WTC11 (cell line): ENCODE measurements at regions not wholly inside any gene's neighbourhood (a gene's known extent, or its start where the extent isn't known, plus 50 kb on each side); places are given as distances from the start of the nearest gene placed in this dataset.

Experiments used
- ATAC-seq: fragments of 200-7000 bp; cut with Tn5 transposase; 2 replicates; pipeline ENCODE4 v1.10.0; 2021; ENCODE audit warnings: mild to moderate bottlenecking, moderate library complexity
- CTCF ChIA-PET: fragments of 300-600 bp; sonication (Branson Sonifier 250); formaldehyde crosslinking; loops from one replicate; lab custom pipeline; 2021; ENCODE audit warnings: antibody characterized with exemption; lab: Charles Lee
- POLR2A ChIA-PET: fragments of 350-600 bp; sonication (Branson Sonifier 250); formaldehyde crosslinking; loops from one replicate; lab custom pipeline; 2021; ENCODE audit warnings: antibody characterized with exemption; lab: Charles Lee
- DNase-seq: peaks from one replicate; pipeline ENCODE4 v3.0.0; 2021; ENCODE audit warnings: low spot score
- H3K27ac Mint-ChIP-seq: 2 replicates; pipeline ENCODE4 v1.8.0; 2021; ENCODE audit warnings: mixed read lengths
- H3K27me3 Mint-ChIP-seq: 2 replicates; pipeline ENCODE4 v1.8.0; 2021; ENCODE audit warnings: low read depth, mild to moderate bottlenecking, moderate library complexity, mixed read lengths
- H3K36me3 Mint-ChIP-seq: 2 replicates; pipeline ENCODE4 v1.8.0; 2021; ENCODE audit warnings: mixed read lengths
- H3K4me1 Mint-ChIP-seq: 2 replicates; pipeline ENCODE4 v1.8.0; 2022; ENCODE audit warnings: mixed read lengths
- H3K4me3 Mint-ChIP-seq: 2 replicates; pipeline ENCODE4 v1.8.0; 2021; ENCODE audit warnings: mild to moderate bottlenecking, moderate library complexity, mixed read lengths
- H3K9me3 Mint-ChIP-seq: 2 replicates; pipeline ENCODE4 v1.8.0; 2021; ENCODE audit warnings: mixed read lengths
- ARID4B ChIP-seq: sonication (generic); formaldehyde crosslinking; IDR thresholded peaks from 2 replicates; pipeline ENCODE4 v1.8.0; 2023; ENCODE audit warnings: missing genetic modification reagents, mild to moderate bottlenecking, borderline replicate concordance
- ATF6 ChIP-seq: sonication (generic); formaldehyde crosslinking; IDR thresholded peaks from 2 replicates; pipeline ENCODE4 v1.8.1; 2023; ENCODE audit warnings: mild to moderate bottlenecking, missing genetic modification reagents
- E2F4 ChIP-seq: sonication (generic); formaldehyde crosslinking; IDR thresholded peaks from 2 replicates; pipeline ENCODE4 v1.8.1; 2022; ENCODE audit warnings: low read depth, mild to moderate bottlenecking, moderate library complexity, missing genetic modification reagents, borderline replicate concordance
- FOXJ3 ChIP-seq: sonication (generic); formaldehyde crosslinking; IDR thresholded peaks from 2 replicates; pipeline ENCODE4 v1.9.0; 2021; ENCODE audit warnings: missing genetic modification reagents, mild to moderate bottlenecking, borderline replicate concordance
- FOXP1 ChIP-seq: sonication (generic); formaldehyde crosslinking; IDR thresholded peaks from 2 replicates; pipeline ENCODE4 v1.8.0; 2022; ENCODE audit warnings: missing genetic modification reagents, mild to moderate bottlenecking, moderate library complexity, borderline replicate concordance
- HMGA2 ChIP-seq: fragments of 250-450 bp; sonication (Bioruptor Pico); IDR thresholded peaks from 2 replicates; pipeline ENCODE4 v1.4.0; 2021; ENCODE audit warnings: mild to moderate bottlenecking, moderate library complexity
- MYBL2 ChIP-seq: sonication (generic); formaldehyde crosslinking; IDR thresholded peaks from 2 replicates; pipeline ENCODE4 v1.8.1; 2023; ENCODE audit warnings: mild to moderate bottlenecking, moderate library complexity, missing genetic modification reagents
- ZBTB43 ChIP-seq: sonication (generic); formaldehyde crosslinking; IDR thresholded peaks from 2 replicates; pipeline ENCODE4 v1.8.1; 2023; ENCODE audit warnings: mild to moderate bottlenecking, missing genetic modification reagents
- ZMAT4 ChIP-seq: fragments of 250-450 bp; sonication (Bioruptor Pico); IDR thresholded peaks from 2 replicates; pipeline ENCODE4 v1.9.0; 2021; ENCODE audit warnings: mild to moderate bottlenecking
- ZNF121 ChIP-seq: sonication (generic); formaldehyde crosslinking; IDR thresholded peaks from 2 replicates; pipeline ENCODE4 v1.8.0; 2023; ENCODE audit warnings: missing genetic modification reagents
- ZNF416 ChIP-seq: fragments of 250-450 bp; sonication (Bioruptor Pico); IDR thresholded peaks from 2 replicates; pipeline ENCODE4 v1.9.0; 2021; ENCODE audit warnings: mild to moderate bottlenecking, inconsistent platforms
- ZNF425 ChIP-seq: fragments of 250-450 bp; sonication (Bioruptor Pico); conservative IDR thresholded peaks from 2 replicates; pipeline ENCODE4 v1.9.0; 2021; ENCODE audit warnings: mild to moderate bottlenecking
- ZNF671 ChIP-seq: fragments of 250-450 bp; sonication (Bioruptor Pico); IDR thresholded peaks from 2 replicates; pipeline ENCODE4 v1.8.0; 2021; ENCODE audit warnings: mild to moderate bottlenecking
- ZSCAN18 ChIP-seq: fragments of 250-450 bp; sonication (Bioruptor Pico); IDR thresholded peaks from 2 replicates; pipeline ENCODE4 v2.1.2; 2022; ENCODE audit warnings: mild to moderate bottlenecking, moderate library complexity

GRCh38 chr12:115149685-115150378 lies 465.9 kb upstream of the TBX3 start (continued):
- no peak for TF ChIP-seq ZMAT4 (CRISPR knock-in tag)

GRCh38 chr12:115149279-115149678 lies 465.3 kb upstream of the TBX3 start:
- no peak overlapping the region for H3K27ac Mint-ChIP-seq
- peaks cover 15% of the 10 kb centered on the region for H3K4me1 Mint-ChIP-seq
- no peak for TF ChIP-seq ZNF425
- H3K36me3 Mint-ChIP-seq, result no peaks in the 10 kb centered on the region
- H3K4me3 Mint-ChIP-seq, result no peak overlapping the region
- POLR2A ChIA-PET, result no interaction called here
- H3K9me3 Mint-ChIP-seq, result peaks cover 8% of the 10 kb centered on the region
- no peak for ATAC-seq
- CTCF ChIA-PET, result no interaction called here
- H3K27me3 Mint-ChIP-seq, result no peaks in the 10 kb centered on the region
- no peak for DNase-seq

- Mint-ChIP-seq H3K4me1 (peaks cover 15% of the 10 kb centered on the region), H3K36me3 (no peaks in the 10 kb centered on the region), H3K4me3 (no peak overlapping the region), H3K27ac (no peak overlapping the region), H3K9me3 (peaks cover 13% of the 10 kb centered on the region), H3K27me3 (no peaks in the 10 kb centered on the region)
- ChIA-PET POLR2A (no interaction called here), CTCF (no interaction called here)
- TF ChIP-seq ZSCAN18 (CRISPR knock-in tag) (no peak), ZNF671 (CRISPR knock-in tag) (no peak), HMGA2 (no peak), FOXJ3 (CRISPR knock-in tag) (no peak), E2F4 (CRISPR knock-in tag) (no peak), FOXP1 (CRISPR knock-in tag) (no peak), ZNF416 (CRISPR knock-in tag) (no peak)
- DNase-seq (no peak), ATAC-seq (no peak)
These were observed 463.9 kb upstream of the TBX3 start for GRCh38 chr12:115147916-115148315.

- H3K36me3 Mint-ChIP-seq, result no peaks in the 10 kb centered on the region
- ATAC-seq (no peak), DNase-seq (no peak)
- H3K27me3 Mint-ChIP-seq, result no peaks in the 10 kb centered on the region
- peaks cover 13% of the 10 kb centered on the region for H3K9me3 Mint-ChIP-seq
- CTCF ChIA-PET, result no interaction called here
- no peak overlapping the region for H3K4me3 Mint-ChIP-seq
- H3K4me1 Mint-ChIP-seq, result peaks cover 15% of the 10 kb centered on the region
- H3K27ac Mint-ChIP-seq, result no peak overlapping the region
- POLR2A ChIA-PET, result no interaction called here
- no peak for TF ChIP-seq ARID4B (CRISPR knock-in tag)
- TF ChIP-seq ATF6 (CRISPR knock-in tag), result no peak
- TF ChIP-seq ZNF121 (CRISPR knock-in tag), result no peak
- TF ChIP-seq ZBTB43 (CRISPR knock-in tag), result no peak
- TF ChIP-seq MYBL2 (CRISPR knock-in tag), result no peak
These were observed 462.5 kb upstream of the TBX3 start for GRCh38 chr12:115146453-115146852.
